NB4 (cell line): ENCODE measurements at regions not wholly inside any gene's neighbourhood (a gene's known extent, or its start where the extent isn't known, plus 50 kb on each side); places are given as distances from the start of the nearest gene placed in this dataset.

Experiments used
- DNase-seq: peaks from one replicate; pipeline ENCODE4 v3.0.0; 2010; ENCODE audit warnings: low read depth
- H3K4me3 ChIP-seq: one replicate; pipeline ENCODE4 v1.5.1; 2011; ENCODE audit warnings: mild to moderate bottlenecking, low read depth, low read length, moderate library complexity
- CTCF ChIP-seq: IDR thresholded peaks from one replicate; pipeline ENCODE4 v1.5.1; 2012; ENCODE audit warnings: low read depth, low read length
- MYC ChIP-seq: IDR thresholded peaks from 2 replicates; pipeline ENCODE4 v1.6.1; 2011; ENCODE audit warnings: low read depth, low read length
- POLR2A ChIP-seq: IDR thresholded peaks from 2 replicates; pipeline ENCODE4 v1.6.1; 2011; ENCODE audit warnings: mild to moderate bottlenecking; ENCODE audit not compliant: insufficient read length; ENCODE audit errors: extremely low read depth
- TF ChIP-seq, protein P1 (sequence below): IDR thresholded peaks from 2 replicates; pipeline ENCODE4 v1.6.1; 2011; ENCODE audit warnings: low read depth, low read length

DNA sequence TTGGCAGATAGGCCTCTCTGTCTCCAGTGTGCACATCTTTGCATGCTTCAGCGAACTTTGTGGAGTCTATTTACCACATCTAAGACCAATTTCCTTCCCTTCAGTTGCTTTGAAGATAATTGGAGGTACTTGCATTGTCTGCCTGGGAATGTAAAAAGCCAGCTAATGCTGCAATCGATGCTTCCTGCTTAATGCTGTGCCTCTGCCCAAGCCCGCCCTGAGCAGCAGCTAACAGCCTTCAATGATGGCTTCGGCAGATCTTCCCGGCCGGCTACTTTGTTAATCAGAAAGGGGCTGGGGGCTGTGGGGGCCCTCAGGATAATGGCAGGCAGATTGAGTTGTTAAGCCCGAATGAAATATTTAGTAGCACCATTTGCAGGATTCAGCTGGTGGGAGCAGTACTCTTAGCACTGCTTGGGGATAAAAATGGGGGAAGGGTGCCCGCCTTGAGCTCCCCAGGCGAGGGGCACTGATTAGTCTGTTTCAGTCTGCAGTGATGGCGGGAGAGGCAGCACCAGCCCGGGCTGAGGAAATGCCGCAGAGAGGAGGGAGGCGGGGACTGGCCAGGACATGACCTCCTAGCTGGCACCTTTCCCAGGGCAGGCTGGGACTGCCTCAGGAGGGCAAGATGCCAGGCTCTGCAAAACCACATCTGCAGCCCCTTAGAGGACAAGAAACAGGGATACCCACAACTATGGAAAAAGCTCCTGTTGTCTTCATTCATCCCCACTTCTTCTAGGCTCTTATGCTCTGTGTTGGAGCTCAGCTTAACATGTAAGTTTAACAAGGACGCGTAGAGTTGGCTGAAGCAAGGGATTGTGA is 460.0 kb downstream of the BUD13 start:
- no peak overlapping the region for H3K4me3 ChIP-seq
- TF ChIP-seq, protein P1, sequence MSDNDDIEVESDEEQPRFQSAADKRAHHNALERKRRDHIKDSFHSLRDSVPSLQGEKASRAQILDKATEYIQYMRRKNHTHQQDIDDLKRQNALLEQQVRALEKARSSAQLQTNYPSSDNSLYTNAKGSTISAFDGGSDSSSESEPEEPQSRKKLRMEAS: no peak
- TF ChIP-seq MYC (no peak), CTCF (no peak)
- no peak for DNase-seq

DNA sequence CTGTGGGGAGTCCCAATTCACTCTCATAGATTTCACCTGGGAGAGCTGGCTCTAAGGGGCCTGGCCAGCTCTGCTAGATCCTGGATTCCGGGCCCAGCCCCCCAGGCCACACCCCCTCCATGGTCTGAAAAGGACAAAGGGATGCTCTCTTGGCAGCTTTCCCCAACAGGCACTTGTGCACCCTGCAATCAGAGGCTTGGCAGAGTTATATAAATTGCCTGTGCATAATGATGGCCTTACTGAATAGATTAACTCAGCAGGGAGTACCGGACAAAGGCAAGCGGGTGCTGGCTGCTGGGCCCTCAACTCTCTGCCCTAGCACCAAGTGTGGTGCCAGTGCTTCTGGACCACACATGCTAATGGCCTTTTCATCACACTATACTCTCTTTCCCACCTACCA is 461.6 kb downstream of the BUD13 start:
- TF ChIP-seq MYC (no peak), CTCF (no peak), POLR2A (no peak)
- TF ChIP-seq, protein P1: no peak
- DNase-seq: no peak
- H3K4me3 ChIP-seq: no peak overlapping the region

GRCh38 chr11:116310698-116311097 is 462.1 kb downstream of the BUD13 start:
- no peak for DNase-seq
- H3K4me3 ChIP-seq: no peak overlapping the region
- TF ChIP-seq MYC (no peak), CTCF (no peak), POLR2A (no peak)
- TF ChIP-seq, protein P1: no peak

GRCh38 chr11:116310226-116310625 is 462.6 kb downstream of the BUD13 start:
- no peak for TF ChIP-seq POLR2A
- TF ChIP-seq CTCF: no peak
- TF ChIP-seq, protein P1: no peak
- TF ChIP-seq MYC: no peak

DNA sequence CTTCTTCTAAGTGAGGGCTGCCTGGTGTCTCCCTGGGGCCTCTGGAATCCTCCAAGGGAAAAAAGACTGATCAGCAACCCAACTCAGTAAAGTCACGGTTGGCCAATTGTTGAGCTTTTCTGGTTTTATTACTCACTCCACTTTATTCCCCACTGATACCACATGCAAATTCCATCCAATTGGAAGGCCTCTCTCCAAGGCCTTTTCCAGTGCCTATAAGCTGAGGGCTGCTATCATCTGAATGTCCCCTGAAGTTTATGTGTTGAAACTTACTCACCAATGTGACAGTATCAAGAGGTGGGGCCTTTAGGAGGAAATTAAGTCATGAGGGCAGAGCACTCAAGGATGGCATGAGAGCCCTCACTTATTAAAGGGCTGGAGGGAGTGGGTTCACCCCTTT is 463.3 kb downstream of the BUD13 start:
- TF ChIP-seq POLR2A: no peak
- TF ChIP-seq MYC: no peak
- no peak for TF ChIP-seq CTCF
- TF ChIP-seq, protein P1: no peak
- H3K4me3 ChIP-seq: no peak overlapping the region
- no peak for DNase-seq

More at GRCh38 chr11:116310226-116310625, 462.6 kb downstream of the BUD13 start:
- H3K4me3 ChIP-seq: no peak overlapping the region
- DNase-seq: no peak
